ENCODE measurements at regions not wholly inside any gene's neighbourhood (a gene's known extent, or its start where the extent isn't known, plus 50 kb on each side); places are given as distances from the start of the nearest gene placed in this dataset.

DNA sequence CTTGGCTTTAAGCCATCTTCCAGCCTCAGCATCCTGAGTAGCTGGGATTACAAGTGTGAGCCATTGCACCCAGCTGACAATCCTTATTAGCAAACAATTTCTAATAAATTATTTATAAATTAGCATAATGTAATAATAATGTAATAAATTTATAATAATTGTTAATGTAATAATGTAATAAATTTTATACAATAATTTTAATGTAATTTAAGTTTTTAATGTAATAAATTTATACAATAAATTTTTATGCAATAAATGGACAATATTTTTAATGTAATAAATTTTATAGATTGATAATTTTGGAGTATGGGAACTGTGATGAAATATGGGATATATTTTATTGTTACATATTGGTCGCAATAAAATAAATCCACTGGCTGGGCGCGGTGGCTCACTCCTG lies 1457.5 kb downstream of the KCNT2 start:
- Histone ChIP-seq H3K4me1 (ENCODE audit: control insufficient read depth, insufficient read depth, low read length) (no peaks in the 10 kb centered on the region), H3K4me3 (ENCODE audit: low read length) (no peak overlapping the region), H3K36me3 (ENCODE audit: control insufficient read depth, insufficient read depth, low read length) (no peaks in the 10 kb centered on the region), H3K27ac (ENCODE audit: low read length) (no peak overlapping the region), H3K27me3 (ENCODE audit: control insufficient read depth, insufficient read depth, low read length) (no peaks in the 10 kb centered on the region), H3K9me3 (ENCODE audit: control insufficient read depth, insufficient read depth, low read length) (no peaks in the 10 kb centered on the region)
- no peaks in the 10 kb centered on the region for H3K27me3 Mint-ChIP-seq (ENCODE audit: low read depth in 2 of 2)
- no peaks in the 10 kb centered on the region for H3K36me3 Mint-ChIP-seq
- ATAC-seq: no peak
- WGBS (ENCODE audit: insufficient coverage): 100% methylated on average over 3 of the region's 3 CpGs
- intact Hi-C loops (cut with micrococcal nuclease): no loop called here
- no peak overlapping the region for H3K27ac Mint-ChIP-seq
- no peak for DNase-seq
- TF ChIP-seq, protein P1, sequence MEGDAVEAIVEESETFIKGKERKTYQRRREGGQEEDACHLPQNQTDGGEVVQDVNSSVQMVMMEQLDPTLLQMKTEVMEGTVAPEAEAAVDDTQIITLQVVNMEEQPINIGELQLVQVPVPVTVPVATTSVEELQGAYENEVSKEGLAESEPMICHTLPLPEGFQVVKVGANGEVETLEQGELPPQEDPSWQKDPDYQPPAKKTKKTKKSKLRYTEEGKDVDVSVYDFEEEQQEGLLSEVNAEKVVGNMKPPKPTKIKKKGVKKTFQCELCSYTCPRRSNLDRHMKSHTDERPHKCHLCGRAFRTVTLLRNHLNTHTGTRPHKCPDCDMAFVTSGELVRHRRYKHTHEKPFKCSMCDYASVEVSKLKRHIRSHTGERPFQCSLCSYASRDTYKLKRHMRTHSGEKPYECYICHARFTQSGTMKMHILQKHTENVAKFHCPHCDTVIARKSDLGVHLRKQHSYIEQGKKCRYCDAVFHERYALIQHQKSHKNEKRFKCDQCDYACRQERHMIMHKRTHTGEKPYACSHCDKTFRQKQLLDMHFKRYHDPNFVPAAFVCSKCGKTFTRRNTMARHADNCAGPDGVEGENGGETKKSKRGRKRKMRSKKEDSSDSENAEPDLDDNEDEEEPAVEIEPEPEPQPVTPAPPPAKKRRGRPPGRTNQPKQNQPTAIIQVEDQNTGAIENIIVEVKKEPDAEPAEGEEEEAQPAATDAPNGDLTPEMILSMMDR (IDR thresholded peaks at IDR 0.05): no peak
- no peaks in the 10 kb centered on the region for H3K4me1 Mint-ChIP-seq
- no peak overlapping the region for H3K4me3 Mint-ChIP-seq
- H3K9me3 Mint-ChIP-seq: peaks cover 2 to 8% of the 10 kb centered on the region in 2 donors

DNA sequence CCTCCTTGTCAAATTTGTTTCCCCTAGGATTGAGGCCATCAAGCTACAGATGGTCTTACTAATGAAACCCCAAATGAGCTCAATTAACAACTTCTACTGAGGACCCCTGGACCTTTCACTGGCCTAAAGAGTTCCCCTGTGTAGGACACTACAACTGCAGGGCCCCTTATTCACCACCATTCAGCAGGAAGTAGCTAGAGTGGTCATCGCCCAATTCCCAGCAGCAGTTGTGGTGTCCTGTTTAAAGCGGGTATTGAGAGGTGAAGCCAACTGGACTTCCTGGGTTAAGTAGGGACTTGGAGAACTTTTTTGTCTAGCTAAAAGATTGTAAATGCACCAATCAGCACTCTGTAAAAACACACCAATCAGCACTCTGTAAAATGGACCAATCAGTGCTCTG lies 1466.9 kb downstream of the KCNT2 start:
- Mint-ChIP-seq H3K27ac (no peak overlapping the region), H3K27me3 (ENCODE audit: low read depth in 2 of 2) (no peaks in the 10 kb centered on the region), H3K36me3 (peaks cover 9% of the 10 kb centered on the region), H3K4me3 (no peak overlapping the region), H3K4me1 (no peaks in the 10 kb centered on the region), H3K9me3 (peaks cover 16 to 17% of the 10 kb centered on the region in 2 donors)
- Histone ChIP-seq H3K36me3 (ENCODE audit: control insufficient read depth, insufficient read depth, low read length) (no peaks in the 10 kb centered on the region), H3K4me1 (ENCODE audit: control insufficient read depth, insufficient read depth, low read length) (no peaks in the 10 kb centered on the region), H3K4me3 (ENCODE audit: low read length) (no peak overlapping the region), H3K27ac (ENCODE audit: low read length) (no peak overlapping the region), H3K9me3 (ENCODE audit: control insufficient read depth, insufficient read depth, low read length) (peaks cover 8% of the 10 kb centered on the region), H3K27me3 (ENCODE audit: control insufficient read depth, insufficient read depth, low read length) (no peaks in the 10 kb centered on the region)
- TF ChIP-seq, protein P1 (IDR thresholded peaks at IDR 0.05): no peak
- intact Hi-C loops (cut with micrococcal nuclease): no loop called here
- WGBS (ENCODE audit: insufficient coverage): 100% methylated on average over 2 of the region's 2 CpGs
- ATAC-seq (no peak), DNase-seq (no peak)

DNA sequence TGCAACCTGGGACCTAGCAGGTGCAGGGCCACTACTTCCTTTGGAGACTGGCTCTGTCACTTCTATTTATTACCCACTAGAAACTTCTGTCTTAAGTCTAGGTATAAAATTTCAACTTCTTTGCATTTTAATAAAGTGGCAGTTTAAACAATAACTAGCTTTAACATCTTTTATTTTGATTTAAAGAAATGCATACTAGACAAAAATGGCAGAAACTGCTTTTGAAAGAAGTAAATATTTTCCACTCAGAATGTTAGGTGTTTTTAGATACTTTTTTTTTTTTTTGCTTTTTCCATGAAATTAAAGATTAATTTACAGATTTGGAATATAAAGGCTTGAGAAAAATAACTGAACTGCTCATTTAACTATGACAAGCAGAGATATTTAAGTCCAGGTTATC lies 1477.6 kb downstream of the KCNT2 start:
- Histone ChIP-seq H3K27me3 (ENCODE audit: control insufficient read depth, insufficient read depth, low read length) (no peaks in the 10 kb centered on the region), H3K4me1 (ENCODE audit: control insufficient read depth, insufficient read depth, low read length) (no peaks in the 10 kb centered on the region), H3K9me3 (ENCODE audit: control insufficient read depth, insufficient read depth, low read length) (no peaks in the 10 kb centered on the region), H3K36me3 (ENCODE audit: control insufficient read depth, insufficient read depth, low read length) (no peaks in the 10 kb centered on the region), H3K4me3 (ENCODE audit: low read length) (no peak overlapping the region), H3K27ac (ENCODE audit: low read length) (no peak overlapping the region)
- TF ChIP-seq, protein P1 (IDR thresholded peaks at IDR 0.05): no peak
- H3K27me3 Mint-ChIP-seq (ENCODE audit: low read depth in 2 of 2): no peaks in the 10 kb centered on the region
- no peak for DNase-seq
- H3K4me3 Mint-ChIP-seq: no peak overlapping the region
- intact Hi-C loops (cut with micrococcal nuclease): no loop called here
- H3K9me3 Mint-ChIP-seq: peaks cover 4 to 5% of the 10 kb centered on the region in 2 donors
- H3K4me1 Mint-ChIP-seq: no peaks in the 10 kb centered on the region
- no peak overlapping the region for H3K27ac Mint-ChIP-seq
- ATAC-seq: no peak
- H3K36me3 Mint-ChIP-seq: no peaks in the 10 kb centered on the region

DNA sequence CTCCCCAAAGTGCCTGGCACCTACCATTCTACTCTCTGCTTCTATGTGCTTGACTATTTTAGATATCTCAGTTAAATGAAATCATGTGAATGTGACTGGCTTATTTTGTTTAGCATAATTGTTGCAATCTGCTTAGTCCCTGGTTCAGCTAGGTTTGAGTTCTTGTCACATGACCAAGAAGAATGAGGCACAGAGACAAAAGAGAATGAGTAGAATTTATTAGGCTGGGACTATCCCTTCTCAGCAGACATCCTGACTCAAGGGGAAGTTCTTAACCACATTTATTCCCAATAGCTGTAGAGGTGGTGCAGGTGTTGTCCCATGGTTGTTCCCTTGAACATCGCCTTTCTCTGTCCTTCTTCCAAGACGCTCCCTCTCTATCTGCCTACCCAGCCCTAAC lies 1485.7 kb downstream of the KCNT2 start:
- H3K9me3 ChIP-seq (ENCODE audit: control insufficient read depth, insufficient read depth, low read length): no peaks in the 10 kb centered on the region
- Mint-ChIP-seq H3K4me3 (no peak overlapping the region), H3K36me3 (no peaks in the 10 kb centered on the region), H3K9me3 (peaks cover 2 to 6% of the 10 kb centered on the region in 2 donors), H3K4me1 (no peaks in the 10 kb centered on the region), H3K27ac (no peak overlapping the region), H3K27me3 (ENCODE audit: low read depth in 2 of 2) (no peaks in the 10 kb centered on the region)
- no peak overlapping the region for H3K27ac ChIP-seq (ENCODE audit: low read length)
- WGBS (ENCODE audit: insufficient coverage): 94% methylated on average over 2 of the region's 2 CpGs
- intact Hi-C loops (cut with micrococcal nuclease): no loop called here
- TF ChIP-seq, protein P1 (IDR thresholded peaks at IDR 0.05): no peak
- ATAC-seq (no peak), DNase-seq (no peak)
- H3K4me1 ChIP-seq (ENCODE audit: control insufficient read depth, insufficient read depth, low read length): no peaks in the 10 kb centered on the region
- no peaks in the 10 kb centered on the region for H3K36me3 ChIP-seq (ENCODE audit: control insufficient read depth, insufficient read depth, low read length)
- H3K27me3 ChIP-seq (ENCODE audit: control insufficient read depth, insufficient read depth, low read length): no peaks in the 10 kb centered on the region
- H3K4me3 ChIP-seq (ENCODE audit: low read length): no peak overlapping the region

All from natural killer cell (primary cell).